Heart left ventricle (tissue), 16 donors: ENCODE measurements at regions not wholly inside any gene's neighbourhood (a gene's known extent, or its start where the extent isn't known, plus 50 kb on each side); places are given as distances from the start of the nearest gene placed in this dataset.
"Not testable (repeated sequence)": the region's sequence is repeated elsewhere in the genome, so short reads cannot be mapped to it uniquely, and the experiment has no call there.

Experiments used
- ATAC-seq, 4 donors: fragments of 200-7000 bp; cut with Tn5 transposase; one replicate each; pipeline ENCODE4 v1.9.1; 2020 to 2022; ENCODE audit warnings: moderate library complexity in 4 of 4, mild to moderate bottlenecking in 3 of 4, moderate number of reproducible peaks in 1 of 4
- DNase-seq, 5 donors: peaks; one replicate each; pipeline ENCODE4 v3.0.0-alpha.2; 2020
- H3K27ac ChIP-seq, 12 donors: fragments of 200-600 bp; sonication (generic) in 4 of 12; one replicate each; pipeline versions ENCODE4 v1.5.0 to v1.8.0; 2016 to 2022; ENCODE audit warnings: mild to moderate bottlenecking in 2 of 12
- H3K27me3 ChIP-seq, 9 donors: fragments of 200-600 bp; sonication (generic) in 2 of 9; one replicate each; pipeline versions ENCODE4 v1.5.1 to v1.8.0; 2016 to 2022; ENCODE audit warnings: mild to moderate bottlenecking in 3 of 9
- H3K36me3 ChIP-seq, 9 donors: fragments of 200-600 bp; sonication (generic) in 2 of 9; one replicate each; pipeline versions ENCODE4 v1.5.0 to v1.8.0; 2018 to 2022; ENCODE audit warnings: mild to moderate bottlenecking in 2 of 9
- H3K4me1 ChIP-seq, 12 donors: fragments of 200-600 bp; sonication (generic) in 4 of 12; one replicate each; pipeline versions ENCODE4 v1.5.0 to v1.8.0; 2016 to 2022; ENCODE audit warnings: mild to moderate bottlenecking in 3 of 12
- H3K4me3 ChIP-seq, 12 donors: fragments of 200-600 bp; sonication (generic) in 4 of 12; one replicate each; pipeline versions ENCODE4 v1.5.0 to v1.8.0; 2017 to 2022; ENCODE audit warnings: mild to moderate bottlenecking in 9 of 12, moderate library complexity in 4 of 12
- H3K9me3 ChIP-seq, 12 donors: fragments of 200-600 bp; sonication (generic) in 4 of 12; one replicate each; pipeline versions ENCODE4 v1.5.0 to v1.8.0; 2016 to 2022; ENCODE audit warnings: mild to moderate bottlenecking in 1 of 12
- CTCF ChIP-seq, 12 donors: fragments of 200-600 bp; sonication (generic) in 4 of 12; IDR thresholded peaks; one replicate each; pipeline versions ENCODE4 v1.5.0 to v1.8.0; 2018 to 2022; ENCODE audit warnings: antibody characterized with exemption in 12 of 12, mild to moderate bottlenecking in 5 of 12
- POLR2A ChIP-seq, 2 donors: fragments of 450-650 bp; IDR thresholded peaks; one replicate each; pipeline ENCODE4 v1.6.1; 2017; ENCODE audit warnings: antibody characterized with exemption in 2 of 2, mild to moderate bottlenecking in 2 of 2, moderate library complexity in 2 of 2
- WGBS, 4 donors: extraction: QIAGEN DNeasy Blood & Tissue Kit in 2 of 4; methylation state at CpG; one replicate each; pipeline versions ENCODE4 v1.1.5 to v1.1.7; 2013 to 2018; 5-methylcytosine and 5-hydroxymethylcytosine counted together
- intact Hi-C, 10 donors: fragments of 100-400 bp; cut with DNase I; formaldehyde crosslinking; loops; one replicate each; pipeline versions ENCODE4 v1.11.1 to v1.14.2; 2022
- donor health status: ischemic (EF 13 %, LVEDD 7.1; RV severe dilation, severe dysfunction).
- donor health status: healthy with polysubstance abuse.
- donor health status: DM: no; HTN: yes; CAD: no.
- donor health status: DM: no; HTN: no; CAD: no.
- donor health status: ischemic (EF 25% LVEDD 6.9; RV normal size, moderate dysfunction).
- donor health status: ischemic (EF 25% LVEDD 5.7; RV mildly dilated, moderate dysfunction).
- donor health status: healthy.
- donor health status: DM: yes; HTN: yes; CAD: no.
- donor health status: ischemic (EF 35%, LVEDD 5.7; RV mildly dilated, moderate dysfunction).
- donor health status: nonischemic (EF 11% LVEDD 7.7; RV severe dilation, severe dysfunction).
- donor health status: DM: yes; HTN: yes; CAD: no.
- donor health status: PGD.
- donor health status: ischemic (EF 29% LVEDD 5.4; RV normal size, mild dysfunction).
- donor health status: nonischemic (EF 23%, LVEDD 6.1; RV moderate dilation, normal function).

GRCh38 chr15:24223739-24224138 lies 451.8 kb upstream of the NPAP1 start:
- no peak overlapping the region for H3K27ac ChIP-seq

GRCh38 chr15:24224161-24224560 lies 451.4 kb upstream of the NPAP1 start:
- Histone ChIP-seq H3K4me1 (no peaks in the 10 kb centered on the region), H3K27me3 (no peaks in the 10 kb centered on the region), H3K4me3 (no peak overlapping the region), H3K27ac (no peak overlapping the region), H3K36me3 (no peaks in the 10 kb centered on the region), H3K9me3 (peaks cover 0 to 5% (median 0%) of the 10 kb centered on the region in 12 donors)
- 70 to 80% (median 74%) methylated on average over 1 of the region's 1 CpG for WGBS, 4 donors
- intact Hi-C loops = no loop called here
- TF ChIP-seq CTCF (IDR thresholded peaks at IDR 0.05) (no peak), POLR2A (IDR thresholded peaks at IDR 0.05) (no peak)
- ATAC-seq (no peak), DNase-seq (no peak)

More at GRCh38 chr15:24223739-24224138, 451.8 kb upstream of the NPAP1 start:
- H3K4me1 ChIP-seq = no peaks in the 10 kb centered on the region
- H3K36me3 ChIP-seq = no peaks in the 10 kb centered on the region
- DNase-seq (no peak), ATAC-seq (no peak)
- peaks cover 0 to under 1% (median 0%) of the 10 kb centered on the region in 12 donors for H3K9me3 ChIP-seq
- TF ChIP-seq POLR2A (IDR thresholded peaks at IDR 0.05) (no peak), CTCF (IDR thresholded peaks at IDR 0.05) (no peak)
- H3K27me3 ChIP-seq = no peaks in the 10 kb centered on the region
- H3K4me3 ChIP-seq = no peak overlapping the region
- WGBS, 4 donors = 69 to 83% (median 76%) methylated on average over 7 of the region's 7 CpGs
- intact Hi-C loops = no loop called here

- DNase-seq, H3K27me3 ChIP-seq, H3K27ac ChIP-seq, H3K36me3 ChIP-seq, H3K4me3 ChIP-seq, H3K4me1 ChIP-seq, intact Hi-C loops, ATAC-seq, H3K9me3 ChIP-seq: not testable (repeated sequence)
- WGBS, 4 donors = 71 to 79% (median 75%) methylated on average over 7 of the region's 7 CpGs
Observed at GRCh38 chr15:24228922-24229321, 446.7 kb upstream of the NPAP1 start.

- H3K27ac ChIP-seq, H3K27me3 ChIP-seq, DNase-seq, H3K4me3 ChIP-seq, intact Hi-C loops, ATAC-seq, H3K9me3 ChIP-seq, H3K4me1 ChIP-seq, H3K36me3 ChIP-seq: not testable (repeated sequence)
- 55 to 74% (median 61%) methylated on average over 3 of the region's 3 CpGs for WGBS, 4 donors
Observed at GRCh38 chr15:24233134-24233533, 442.4 kb upstream of the NPAP1 start.

- H3K4me1 ChIP-seq, H3K9me3 ChIP-seq, DNase-seq, ATAC-seq, H3K4me3 ChIP-seq, H3K27me3 ChIP-seq, intact Hi-C loops, H3K36me3 ChIP-seq, H3K27ac ChIP-seq: not testable (repeated sequence)
- WGBS, 4 donors = 66 to 90% (median 67%) methylated on average over 2 to 5 of the region's 5 CpGs
Observed at GRCh38 chr15:24240580-24240979, 435.0 kb upstream of the NPAP1 start.

- H3K4me3 ChIP-seq, DNase-seq, ATAC-seq, H3K4me1 ChIP-seq, H3K27ac ChIP-seq, intact Hi-C loops, H3K27me3 ChIP-seq, H3K36me3 ChIP-seq: not testable (repeated sequence)
- H3K9me3 ChIP-seq = peaks cover 0 to 12% (median 0%) of the 10 kb centered on the region in 12 donors
- WGBS, 4 donors = 34 to 66% (median 50%) methylated on average over 3 of the region's 3 CpGs
Observed at GRCh38 chr15:24259106-24259505, 416.5 kb upstream of the NPAP1 start.

GRCh38 chr15:24260407-24260806 lies 415.2 kb upstream of the NPAP1 start:
- ATAC-seq = peak in 1 of 4 donors; percentile 38
- 73 to 82% (median 79%) methylated on average over 9 to 10 of the region's 10 CpGs for WGBS, 4 donors
- not testable (repeated sequence) for H3K27me3 ChIP-seq

GRCh38 chr15:24260854-24261253 lies 414.7 kb upstream of the NPAP1 start:
- H3K4me1 ChIP-seq, H3K9me3 ChIP-seq, H3K36me3 ChIP-seq, H3K27ac ChIP-seq, intact Hi-C loops, H3K27me3 ChIP-seq, DNase-seq, ATAC-seq, H3K4me3 ChIP-seq: not testable (repeated sequence)
- WGBS, 4 donors = 22 to 62% (median 30%) methylated on average over 9 to 18 of the region's 25 CpGs

More at GRCh38 chr15:24260407-24260806, 415.2 kb upstream of the NPAP1 start:
- intact Hi-C loops, H3K27ac ChIP-seq, H3K9me3 ChIP-seq, H3K4me3 ChIP-seq, H3K36me3 ChIP-seq, H3K4me1 ChIP-seq, DNase-seq: not testable (repeated sequence)

- H3K4me1 ChIP-seq, intact Hi-C loops, ATAC-seq, H3K27me3 ChIP-seq, H3K36me3 ChIP-seq, H3K4me3 ChIP-seq, H3K27ac ChIP-seq, H3K9me3 ChIP-seq, DNase-seq: not testable (repeated sequence)
- 47 to 70% (median 59%) methylated on average over 7 of the region's 7 CpGs for WGBS, 4 donors
Observed at GRCh38 chr15:24268536-24269165, 406.9 kb upstream of the NPAP1 start.
